Astrocyte (in vitro differentiated cells and primary cell): ENCODE measurements at regions not wholly inside any gene's neighbourhood (a gene's known extent, or its start where the extent isn't known, plus 50 kb on each side); places are given as distances from the start of the nearest gene placed in this dataset.
"Not testable (repeated sequence)": the region's sequence is repeated elsewhere in the genome, so short reads cannot be mapped to it uniquely, and the experiment has no call there.

Experiments used
- DNase-seq: peaks from one replicate; pipeline ENCODE4 v3.0.0-alpha.2; 2010; ENCODE audit warnings: low read depth
- FAIRE-seq: peaks from 2 replicates; lab custom pipeline; 2011; peaks lifted over from hg19 to GRCh38; lab: Jason Lieb, UNC
- H2AFZ ChIP-seq: 2 replicates; pipeline ENCODE4 v1.6.0; 2012; ENCODE audit warnings: low read depth, low read length, inconsistent platforms
- H3K27ac ChIP-seq: 2 replicates; pipeline ENCODE4 v1.5.1; 2011; ENCODE audit warnings: low read depth, low read length, inconsistent platforms
- H3K27me3 ChIP-seq: 2 replicates; pipeline ENCODE4 v1.6.0; 2011; ENCODE audit warnings: low read length, inconsistent platforms; ENCODE audit not compliant: insufficient read depth
- H3K36me3 ChIP-seq: 2 replicates; pipeline ENCODE4 v1.5.1; 2011; ENCODE audit warnings: low read length, inconsistent platforms; ENCODE audit not compliant: insufficient read depth
- H3K4me1 ChIP-seq: 2 replicates; pipeline ENCODE4 v1.5.1; 2011; ENCODE audit warnings: low read length, inconsistent platforms; ENCODE audit not compliant: insufficient read depth
- H3K4me2 ChIP-seq: 2 replicates; pipeline ENCODE4 v1.6.0; 2012; ENCODE audit warnings: low read length, inconsistent platforms
- H3K4me3 ChIP-seq: 2 replicates; pipeline ENCODE4 v1.5.1; 2011; ENCODE audit warnings: low read depth, mild to moderate bottlenecking, low read length, inconsistent platforms; ENCODE audit not compliant: insufficient read depth
- H3K79me2 ChIP-seq: 2 replicates; pipeline ENCODE4 v1.6.0; 2012; ENCODE audit warnings: mild to moderate bottlenecking, low read length, inconsistent platforms; ENCODE audit not compliant: insufficient read depth
- H3K9ac ChIP-seq: 2 replicates; pipeline ENCODE4 v1.6.0; 2012; ENCODE audit warnings: mild to moderate bottlenecking, low read length, inconsistent platforms
- H3K9me3 ChIP-seq: 2 replicates; pipeline ENCODE4 v1.5.1; 2012; ENCODE audit warnings: low read depth, mild to moderate bottlenecking, low read length, inconsistent platforms; ENCODE audit not compliant: insufficient read depth
- H4K20me1 ChIP-seq: 2 replicates; pipeline ENCODE4 v1.6.0; 2012; ENCODE audit warnings: low read length, inconsistent platforms; ENCODE audit not compliant: insufficient read depth
- H3K27ac Mint-ChIP-seq: one replicate; pipeline ENCODE4 v1.8.0; 2021; ENCODE audit warnings: mild to moderate bottlenecking, mixed read lengths; ENCODE audit not compliant: unreplicated experiment
- H3K27me3 Mint-ChIP-seq: one replicate; pipeline ENCODE4 v1.8.0; 2021; ENCODE audit warnings: low read depth, mixed read lengths; ENCODE audit not compliant: unreplicated experiment
- H3K36me3 Mint-ChIP-seq: one replicate; pipeline ENCODE4 v1.8.0; 2021; ENCODE audit warnings: low read depth, mixed read lengths; ENCODE audit not compliant: unreplicated experiment
- H3K4me1 Mint-ChIP-seq: one replicate; pipeline ENCODE4 v1.8.0; 2021; ENCODE audit warnings: low read depth, mixed read lengths; ENCODE audit not compliant: unreplicated experiment
- H3K4me3 Mint-ChIP-seq: one replicate; pipeline ENCODE4 v1.8.0; 2021; ENCODE audit warnings: mild to moderate bottlenecking, moderate library complexity, mixed read lengths; ENCODE audit not compliant: unreplicated experiment
- H3K9me3 Mint-ChIP-seq: one replicate; pipeline ENCODE4 v1.8.0; 2021; ENCODE audit warnings: mild to moderate bottlenecking, mixed read lengths; ENCODE audit not compliant: unreplicated experiment
- CTCF ChIP-seq: IDR thresholded peaks from 2 replicates; pipeline ENCODE4 v1.5.1; 2011; ENCODE audit warnings: low read depth, mild to moderate bottlenecking, inconsistent platforms, low read length, moderate library complexity; ENCODE audit not compliant: insufficient read depth
- EZH2 ChIP-seq: IDR thresholded peaks from 2 replicates; pipeline ENCODE4 v1.6.1; 2012; ENCODE audit warnings: mild to moderate bottlenecking, low read length, inconsistent platforms; ENCODE audit not compliant: insufficient read depth

- Mint-ChIP-seq H3K9me3 (no peaks in the 10 kb centered on the region), H3K4me3 (no peak overlapping the region), H3K27me3 (peaks cover 2% of the 10 kb centered on the region), H3K27ac (no peak overlapping the region), H3K4me1 (no peaks in the 10 kb centered on the region), H3K36me3 (no peaks in the 10 kb centered on the region)
- DNase-seq = no peak
- FAIRE-seq = no peak
- no peaks in the 10 kb centered on the region for H4K20me1 ChIP-seq
- no peaks in the 10 kb centered on the region for H3K36me3 ChIP-seq
- no peaks in the 10 kb centered on the region for H3K79me2 ChIP-seq
- no peaks in the 10 kb centered on the region for H3K4me1 ChIP-seq
- TF ChIP-seq CTCF = no peak
- no peak for TF ChIP-seq EZH2
- no peak overlapping the region for H3K4me3 ChIP-seq
- H2AFZ ChIP-seq = no peak overlapping the region
- H3K27ac ChIP-seq = no peak overlapping the region
- no peaks in the 10 kb centered on the region for H3K27me3 ChIP-seq
- no peak overlapping the region for H3K9ac ChIP-seq
- H3K9me3 ChIP-seq = no peaks in the 10 kb centered on the region
- no peak overlapping the region for H3K4me2 ChIP-seq
These were observed 79.8 kb upstream of the ADGRA3 start for GRCh38 chr4:22595684-22596083.

- Histone ChIP-seq H3K36me3 (no peaks in the 10 kb centered on the region), H3K79me2 (no peaks in the 10 kb centered on the region), H4K20me1 (no peaks in the 10 kb centered on the region), H3K9me3 (no peaks in the 10 kb centered on the region), H2AFZ (no peak overlapping the region), H3K27me3 (no peaks in the 10 kb centered on the region), H3K4me3 (no peak overlapping the region), H3K4me1 (no peaks in the 10 kb centered on the region), H3K27ac (no peak overlapping the region), H3K4me2 (no peak overlapping the region), H3K9ac (no peak overlapping the region)
- no peak for FAIRE-seq
- Mint-ChIP-seq H3K4me3 (no peak overlapping the region), H3K9me3 (no peaks in the 10 kb centered on the region), H3K36me3 (no peaks in the 10 kb centered on the region), H3K27ac (no peak overlapping the region), H3K4me1 (no peaks in the 10 kb centered on the region), H3K27me3 (peaks cover 2% of the 10 kb centered on the region)
- no peak for DNase-seq
- no peak for TF ChIP-seq CTCF
- no peak for TF ChIP-seq EZH2
These were observed 80.5 kb upstream of the ADGRA3 start for GRCh38 chr4:22596409-22596808.

GRCh38 chr4:22597471-22597870, 81.6 kb upstream of the ADGRA3 start:
- no peak for TF ChIP-seq CTCF
- H3K9me3 Mint-ChIP-seq = no peaks in the 10 kb centered on the region
- H3K79me2 ChIP-seq = no peaks in the 10 kb centered on the region
- no peaks in the 10 kb centered on the region for H3K4me1 Mint-ChIP-seq
- no peaks in the 10 kb centered on the region for H3K9me3 ChIP-seq
- no peaks in the 10 kb centered on the region for H3K4me1 ChIP-seq
- H3K27ac ChIP-seq = no peak overlapping the region
- H3K36me3 ChIP-seq = no peaks in the 10 kb centered on the region
- no peak for FAIRE-seq
- DNase-seq = no peak
- H3K4me3 Mint-ChIP-seq = no peak overlapping the region
- H3K27me3 Mint-ChIP-seq = peaks cover 2% of the 10 kb centered on the region
- H3K4me3 ChIP-seq = no peak overlapping the region
- H4K20me1 ChIP-seq = no peaks in the 10 kb centered on the region
- H3K4me2 ChIP-seq = no peak overlapping the region
- H3K27ac Mint-ChIP-seq = no peak overlapping the region
- H3K27me3 ChIP-seq = no peaks in the 10 kb centered on the region
- no peak overlapping the region for H2AFZ ChIP-seq
- H3K9ac ChIP-seq = no peak overlapping the region
- no peaks in the 10 kb centered on the region for H3K36me3 Mint-ChIP-seq

- FAIRE-seq, H3K79me2 ChIP-seq, H3K27ac Mint-ChIP-seq, H3K27ac ChIP-seq, H3K36me3 Mint-ChIP-seq, H4K20me1 ChIP-seq, H3K9ac ChIP-seq, H3K27me3 Mint-ChIP-seq, H3K4me3 ChIP-seq, H3K4me2 ChIP-seq, H3K4me1 ChIP-seq, H3K9me3 ChIP-seq, H3K27me3 ChIP-seq, H3K4me3 Mint-ChIP-seq, DNase-seq, H3K9me3 Mint-ChIP-seq, H3K4me1 Mint-ChIP-seq, H2AFZ ChIP-seq, H3K36me3 ChIP-seq: not testable (repeated sequence)
These were observed 82.5 kb upstream of the ADGRA3 start for GRCh38 chr4:22598113-22599047.
